GM19372 (cell line): ENCODE measurements at regions not wholly inside any gene's neighbourhood (a gene's known extent, or its start where the extent isn't known, plus 50 kb on each side); places are given as distances from the start of the nearest gene placed in this dataset.

Experiments
- ATAC-seq: cut with Tn5 transposase; IDR thresholded peaks from one replicate; pipeline ENCODE4 v1.9.1; 2021; ENCODE audit warnings: mild to moderate bottlenecking, low read depth, moderate library complexity; ENCODE audit not compliant: unreplicated experiment

GRCh38 chr9:7549249-7549648, 250.3 kb downstream of the DMAC1 start:
- ATAC-seq = no peak

GRCh38 chr9:7546261-7546660, 253.3 kb downstream of the DMAC1 start:
- no peak for ATAC-seq

GRCh38 chr9:7545371-7546165, 254.0 kb downstream of the DMAC1 start:
- no peak for ATAC-seq

GRCh38 chr9:7542693-7543092, 256.9 kb downstream of the DMAC1 start:
- ATAC-seq = no peak

- ATAC-seq = no peak
Measured at GRCh38 chr9:7542126-7542525, 257.5 kb downstream of the DMAC1 start.

GRCh38 chr9:7536310-7536939, 263.2 kb downstream of the DMAC1 start:
- ATAC-seq = peak; percentile 88

- ATAC-seq = no peak
Measured at GRCh38 chr9:7534211-7534935, 265.2 kb downstream of the DMAC1 start.

GRCh38 chr9:7533376-7534090, 266.0 kb downstream of the DMAC1 start:
- ATAC-seq = no peak

GRCh38 chr9:7523426-7524043, 276.0 kb downstream of the DMAC1 start:
- no peak for ATAC-seq

GRCh38 chr9:7520396-7520795, 279.2 kb downstream of the DMAC1 start:
- ATAC-seq = no peak

GRCh38 chr9:7516376-7516775, 283.2 kb downstream of the DMAC1 start:
- no peak for ATAC-seq

- no peak for ATAC-seq
Measured at GRCh38 chr9:7510199-7510598, 289.4 kb downstream of the DMAC1 start.

- no peak for ATAC-seq
Measured at GRCh38 chr9:7509576-7510145, 289.9 kb downstream of the DMAC1 start.

GRCh38 chr9:7508516-7508915, 291.1 kb downstream of the DMAC1 start:
- ATAC-seq = no peak

- no peak for ATAC-seq
Measured at GRCh38 chr9:7507566-7508270, 291.9 kb downstream of the DMAC1 start.

GRCh38 chr9:7507026-7507425, 292.6 kb downstream of the DMAC1 start:
- no peak for ATAC-seq

- no peak for ATAC-seq
Measured at GRCh38 chr9:7500521-7500920, 299.1 kb downstream of the DMAC1 start.

GRCh38 chr9:7491641-7492040, 307.9 kb downstream of the DMAC1 start:
- no peak for ATAC-seq

- no peak for ATAC-seq
Measured at GRCh38 chr9:7490317-7491108, 309.1 kb downstream of the DMAC1 start.
